CD14-positive monocyte (primary cell): ENCODE measurements at regions not wholly inside any gene's neighbourhood (a gene's known extent, or its start where the extent isn't known, plus 50 kb on each side); places are given as distances from the start of the nearest gene placed in this dataset.
A peak's percentile ranks its signal among the peaks of the same experiment; 100 is the strongest.

Experiments
- DNase-seq, 3 donors: peaks; one replicate each; pipeline ENCODE4 v3.0.0-alpha.2; 2011 to 2022
- H2AFZ ChIP-seq: 2 replicates; pipeline ENCODE4 v1.6.0; 2012; ENCODE audit warnings: mild to moderate bottlenecking, low read depth, low read length, inconsistent platforms; ENCODE audit not compliant: insufficient read depth, poor library complexity, severe bottlenecking
- H3K27ac ChIP-seq, 2 donors: 1 replicate in 1 of 2; 2 replicates in 1 of 2; pipeline ENCODE4 v1.5.1; 2012 to 2013; ENCODE audit warnings: low read length in 2 of 2, control low read depth in 1 of 2, inconsistent platforms in 1 of 2, low read depth in 1 of 2, mild to moderate bottlenecking in 1 of 2
- H3K27me3 ChIP-seq, 2 donors: one replicate each; pipeline versions ENCODE4 v1.6.0 to v1.6.1; 2011 to 2013; ENCODE audit warnings: low read length in 2 of 2; ENCODE audit not compliant: control insufficient read depth in 2 of 2, insufficient read depth in 2 of 2
- H3K36me3 ChIP-seq, 2 donors: replicated peaks in 1 of 2; 1 replicate in 1 of 2; 2 replicates in 1 of 2; pipeline versions ENCODE4 v1.5.1 to v1.6.1; 2012 to 2013; ENCODE audit warnings: low read length in 2 of 2, control low read depth in 1 of 2, inconsistent platforms in 1 of 2, mild to moderate bottlenecking in 1 of 2; ENCODE audit not compliant: insufficient read depth in 2 of 2, control insufficient read depth in 1 of 2
- H3K4me1 ChIP-seq, 2 donors: 1 replicate in 1 of 2; 2 replicates in 1 of 2; pipeline versions ENCODE4 v1.5.1 to v1.6.1; 2012 to 2013; ENCODE audit warnings: low read length in 2 of 2, control low read depth in 1 of 2, inconsistent platforms in 1 of 2, mild to moderate bottlenecking in 1 of 2, moderate library complexity in 1 of 2; ENCODE audit not compliant: insufficient read depth in 2 of 2, control insufficient read depth in 1 of 2
- H3K4me2 ChIP-seq: replicated peaks from 2 replicates; pipeline ENCODE3; 2012; ENCODE audit warnings: low read length, moderate library complexity, mild to moderate bottlenecking; ENCODE audit not compliant: poor library complexity, severe bottlenecking; ENCODE audit errors: extremely low read depth
- H3K4me3 ChIP-seq, 3 experiments: fragments of 200-600 bp in 1 of 3; sonication (generic) in 1 of 3; replicated peaks in 1 of 3; 1 replicate in 2 of 3; 2 replicates in 1 of 3; pipeline ENCODE4 v1.5.1; 2011 to 2013; ENCODE audit warnings: low read length in 3 of 3, mild to moderate bottlenecking in 3 of 3, control low read depth in 2 of 3, low read depth in 2 of 3, inconsistent platforms in 1 of 3, moderate library complexity in 1 of 3
- H3K79me2 ChIP-seq: 2 replicates; pipeline ENCODE4 v1.6.0; 2012; ENCODE audit warnings: mild to moderate bottlenecking, control low read depth, inconsistent platforms, low read length, moderate library complexity; ENCODE audit not compliant: insufficient read depth
- H3K9ac ChIP-seq: 2 replicates; pipeline ENCODE4 v1.6.0; 2017; ENCODE audit warnings: low read length, mild to moderate bottlenecking; ENCODE audit not compliant: insufficient read depth, poor library complexity, severe bottlenecking
- H3K9me3 ChIP-seq, 2 donors: replicated peaks in 1 of 2; 1 replicate in 1 of 2; 2 replicates in 1 of 2; pipeline versions ENCODE4 v1.5.1 to v1.6.1; 2012 to 2013; ENCODE audit warnings: low read length in 2 of 2, control low read depth in 1 of 2; ENCODE audit not compliant: control insufficient read depth in 1 of 2, insufficient read depth in 1 of 2
- H4K20me1 ChIP-seq: 2 replicates; pipeline ENCODE4 v1.6.0; 2012; ENCODE audit warnings: mild to moderate bottlenecking, low read length, control low read depth, moderate library complexity; ENCODE audit not compliant: insufficient read depth
- H3K27ac Mint-ChIP-seq, 7 donors: one replicate each; pipeline ENCODE4 v1.8.0; 2020; ENCODE audit warnings: mild to moderate bottlenecking in 7 of 7, mixed read lengths in 7 of 7, moderate library complexity in 6 of 7, inconsistent platforms in 2 of 7
- H3K27me3 Mint-ChIP-seq, 3 donors: one replicate each; pipeline ENCODE4 v1.8.0; 2021 to 2022; ENCODE audit warnings: low read depth in 3 of 3, mild to moderate bottlenecking in 3 of 3, mixed read lengths in 3 of 3, moderate library complexity in 3 of 3, inconsistent platforms in 1 of 3
- H3K36me3 Mint-ChIP-seq, 2 donors: one replicate each; pipeline ENCODE4 v1.8.0; 2020; ENCODE audit warnings: mixed read lengths in 2 of 2, inconsistent platforms in 1 of 2, mild to moderate bottlenecking in 1 of 2
- H3K4me1 Mint-ChIP-seq: one replicate; pipeline ENCODE4 v1.8.0; 2020; ENCODE audit warnings: mild to moderate bottlenecking, mixed read lengths
- H3K4me3 Mint-ChIP-seq, 2 donors: one replicate each; pipeline ENCODE4 v1.8.0; 2020; ENCODE audit warnings: mild to moderate bottlenecking in 2 of 2, mixed read lengths in 2 of 2, moderate library complexity in 1 of 2
- H3K9me3 Mint-ChIP-seq, 7 donors: one replicate each; pipeline ENCODE4 v1.8.0; 2020 to 2022; ENCODE audit warnings: mixed read lengths in 7 of 7, mild to moderate bottlenecking in 6 of 7, moderate library complexity in 6 of 7, inconsistent platforms in 2 of 7
- WGBS: methylation state at CpG from one replicate; pipeline ENCODE4 v1.1.5; 2013; ENCODE audit warnings: missing lambda C conversion rate; ENCODE audit not compliant: insufficient coverage; 5-methylcytosine and 5-hydroxymethylcytosine counted together
- intact Hi-C, 2 donors: fragments of 100-400 bp; cut with micrococcal nuclease; formaldehyde crosslinking; loops; one replicate each; pipeline versions ENCODE4 v1.15.0 to v1.15.1; 2023
- TF ChIP-seq, protein P1 (sequence below): fragments of 200-600 bp; IDR thresholded peaks from one replicate; pipeline ENCODE4 v1.8.0; 2022; ENCODE audit warnings: antibody characterized with exemption, mild to moderate bottlenecking

DNA sequence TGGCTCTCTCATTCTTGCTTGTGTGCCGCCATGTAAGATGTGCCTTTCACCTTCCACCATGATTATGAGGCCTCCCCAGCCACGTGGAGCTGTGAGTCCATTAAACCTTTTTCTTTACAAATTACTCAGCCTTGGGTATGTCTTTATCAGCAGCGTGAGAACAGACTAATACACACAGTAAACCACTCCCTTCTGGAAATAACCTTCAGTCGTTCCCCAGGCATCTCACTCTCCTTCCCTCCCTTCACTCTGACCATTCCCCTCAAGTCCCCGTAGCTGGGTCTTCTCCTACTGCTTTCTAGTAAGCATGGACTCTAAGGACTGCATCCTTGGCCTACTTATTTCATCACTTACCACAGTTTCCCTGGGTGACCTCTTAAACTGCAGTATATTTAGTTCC is 493.9 kb downstream of the CCDC171 start:
- no peak overlapping the region for H2AFZ ChIP-seq
- intact Hi-C loops = no loop called here
- H3K4me2 ChIP-seq = no peak overlapping the region
- no peaks in the 10 kb centered on the region for H3K36me3 ChIP-seq
- Mint-ChIP-seq H3K4me3 (no peak overlapping the region), H3K36me3 (no peaks in the 10 kb centered on the region), H3K27ac (no peak overlapping the region), H3K27me3 (peaks cover 0 to 2% (median 2%) of the 10 kb centered on the region in 3 donors), H3K9me3 (peaks cover 0 to 4% (median 0%) of the 10 kb centered on the region in 7 donors), H3K4me1 (no peaks in the 10 kb centered on the region)
- no peaks in the 10 kb centered on the region for H3K27me3 ChIP-seq
- no peaks in the 10 kb centered on the region for H3K79me2 ChIP-seq
- no peak overlapping the region for H3K9ac ChIP-seq
- DNase-seq = no peak
- WGBS = 68% methylated on average over 5 of the region's 5 CpGs
- H3K4me1 ChIP-seq = no peaks in the 10 kb centered on the region
- no peaks in the 10 kb centered on the region for H4K20me1 ChIP-seq
- TF ChIP-seq, protein P1, sequence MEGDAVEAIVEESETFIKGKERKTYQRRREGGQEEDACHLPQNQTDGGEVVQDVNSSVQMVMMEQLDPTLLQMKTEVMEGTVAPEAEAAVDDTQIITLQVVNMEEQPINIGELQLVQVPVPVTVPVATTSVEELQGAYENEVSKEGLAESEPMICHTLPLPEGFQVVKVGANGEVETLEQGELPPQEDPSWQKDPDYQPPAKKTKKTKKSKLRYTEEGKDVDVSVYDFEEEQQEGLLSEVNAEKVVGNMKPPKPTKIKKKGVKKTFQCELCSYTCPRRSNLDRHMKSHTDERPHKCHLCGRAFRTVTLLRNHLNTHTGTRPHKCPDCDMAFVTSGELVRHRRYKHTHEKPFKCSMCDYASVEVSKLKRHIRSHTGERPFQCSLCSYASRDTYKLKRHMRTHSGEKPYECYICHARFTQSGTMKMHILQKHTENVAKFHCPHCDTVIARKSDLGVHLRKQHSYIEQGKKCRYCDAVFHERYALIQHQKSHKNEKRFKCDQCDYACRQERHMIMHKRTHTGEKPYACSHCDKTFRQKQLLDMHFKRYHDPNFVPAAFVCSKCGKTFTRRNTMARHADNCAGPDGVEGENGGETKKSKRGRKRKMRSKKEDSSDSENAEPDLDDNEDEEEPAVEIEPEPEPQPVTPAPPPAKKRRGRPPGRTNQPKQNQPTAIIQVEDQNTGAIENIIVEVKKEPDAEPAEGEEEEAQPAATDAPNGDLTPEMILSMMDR = no peak
- no peak overlapping the region for H3K27ac ChIP-seq
- no peak overlapping the region for H3K4me3 ChIP-seq
- H3K9me3 ChIP-seq = no peaks in the 10 kb centered on the region

- no peaks in the 10 kb centered on the region for H3K4me1 Mint-ChIP-seq
- no peak for DNase-seq
- no peak overlapping the region for H3K4me3 ChIP-seq
- H3K4me3 Mint-ChIP-seq = no peak overlapping the region
- peaks cover 0 to 5% (median 0%) of the 10 kb centered on the region in 7 donors for H3K9me3 Mint-ChIP-seq
- no peaks in the 10 kb centered on the region for H3K36me3 ChIP-seq
- H3K36me3 Mint-ChIP-seq = no peaks in the 10 kb centered on the region
- H3K9ac ChIP-seq = no peak overlapping the region
- no peaks in the 10 kb centered on the region for H3K4me1 ChIP-seq
- TF ChIP-seq, protein P1 = no peak
- H3K9me3 ChIP-seq = no peaks in the 10 kb centered on the region
- peak overlapping the region in 1 of 7 donors; percentile 49 for H3K27ac Mint-ChIP-seq
- intact Hi-C loops = no loop called here
- H3K79me2 ChIP-seq = no peaks in the 10 kb centered on the region
- no peaks in the 10 kb centered on the region for H3K27me3 ChIP-seq
- no peak overlapping the region for H3K27ac ChIP-seq
- peaks cover 0 to 2% (median 2%) of the 10 kb centered on the region in 3 donors for H3K27me3 Mint-ChIP-seq
- no peak overlapping the region for H3K4me2 ChIP-seq
- H2AFZ ChIP-seq = no peak overlapping the region
- 83% methylated on average over 4 of the region's 5 CpGs for WGBS
- no peaks in the 10 kb centered on the region for H4K20me1 ChIP-seq
Observed at GRCh38 chr9:16048129-16048528, 495.3 kb downstream of the CCDC171 start.
